PC-3 (cell line): ENCODE measurements at regions not wholly inside any gene's neighbourhood (a gene's known extent, or its start where the extent isn't known, plus 50 kb on each side); places are given as distances from the start of the nearest gene placed in this dataset.

Source experiments
- ATAC-seq: fragments of 200-7000 bp; cut with Tn5 transposase; 2 replicates; pipeline ENCODE4 v1.9.1; 2020; ENCODE audit warnings: mild to moderate bottlenecking, moderate library complexity
- BruUV-seq: library from RNA; stranded (reverse); fragments of 400-500 nt; replicated peaks from 2 replicates; lab custom pipeline; 2021; lab: Mats Ljungman, UMichigan
- CTCF ChIA-PET: fragments of 300-600 bp; sonication (Branson Sonifier 250); formaldehyde crosslinking; loops from one replicate; lab custom pipeline; 2022; ENCODE audit warnings: antibody characterized with exemption; lab: Charles Lee
- POLR2A ChIA-PET: fragments of 300-600 bp; sonication (Branson Sonifier 250); formaldehyde crosslinking; loops from one replicate; lab custom pipeline; 2022; ENCODE audit warnings: antibody characterized with exemption; ENCODE audit not compliant: unreplicated experiment; lab: Charles Lee
- DNase-seq: peaks from one replicate; pipeline ENCODE4 v3.0.0-alpha.2; 2015
- H2AFZ ChIP-seq: fragments of 300-600 bp; sonication (generic); 2 replicates; pipeline ENCODE4 v1.6.0; 2016; ENCODE audit warnings: antibody characterized with exemption, low read length
- H3F3A ChIP-seq: fragments of 300-600 bp; sonication (generic); one replicate; pipeline ENCODE4 v1.6.0; 2017; ENCODE audit warnings: antibody characterized with exemption, low read length, control low read depth, mild to moderate bottlenecking; ENCODE audit not compliant: unreplicated experiment
- H3K27ac ChIP-seq: fragments of 300-600 bp; sonication (generic); 2 replicates; pipeline ENCODE4 v1.5.1; 2016; ENCODE audit warnings: mild to moderate bottlenecking, low read length
- H3K27me3 ChIP-seq: fragments of 300-600 bp; sonication (generic); 2 replicates; pipeline ENCODE4 v1.6.1; 2016; ENCODE audit warnings: low read length, mixed read lengths
- H3K36me3 ChIP-seq: fragments of 300-600 bp; sonication (generic); 2 replicates; pipeline ENCODE4 v1.6.1; 2016; ENCODE audit warnings: low read depth, mixed run types, low read length, mixed read lengths
- H3K4me1 ChIP-seq: fragments of 300-600 bp; sonication (generic); 2 replicates; pipeline ENCODE4 v1.5.1; 2016; ENCODE audit warnings: low read length; ENCODE audit not compliant: insufficient read depth
- H3K4me2 ChIP-seq: fragments of 300-600 bp; sonication (generic); 2 replicates; pipeline ENCODE4 v1.6.0; 2016; ENCODE audit warnings: low read length
- H3K4me3 ChIP-seq: fragments of 300-600 bp; sonication (generic); 2 replicates; pipeline ENCODE4 v1.5.1; 2016; ENCODE audit warnings: mild to moderate bottlenecking, low read length, mixed read lengths
- H3K79me2 ChIP-seq: fragments of 300-600 bp; sonication (generic); 2 replicates; pipeline ENCODE4 v1.6.1; 2017; ENCODE audit warnings: low read length, mixed read lengths
- H3K9ac ChIP-seq: fragments of 300-600 bp; sonication (generic); 2 replicates; pipeline ENCODE4 v1.6.0; 2016; ENCODE audit warnings: mild to moderate bottlenecking, low read length
- H3K9me2 ChIP-seq: fragments of 300-600 bp; sonication (generic); replicated peaks from 2 replicates; pipeline ENCODE4 v1.6.1; 2016; ENCODE audit warnings: mixed run types, low read length, mixed read lengths
- H3K9me3 ChIP-seq: fragments of 300-600 bp; sonication (generic); 2 replicates; pipeline ENCODE4 v1.6.1; 2016; ENCODE audit warnings: low read length, mixed read lengths
- H4K20me1 ChIP-seq: fragments of 300-600 bp; sonication (generic); 2 replicates; pipeline ENCODE4 v1.6.1; 2016; ENCODE audit warnings: low read length, mixed read lengths
- EZH2 ChIP-seq: fragments of 300-600 bp; sonication (generic); IDR thresholded peaks from one replicate; pipeline ENCODE4 v1.6.1; 2017; ENCODE audit warnings: antibody characterized with exemption, mild to moderate bottlenecking, low read length; ENCODE audit not compliant: unreplicated experiment
- EZH2phosphoT487 ChIP-seq: fragments of 300-600 bp; sonication (generic); IDR thresholded peaks from 2 replicates; pipeline ENCODE4 v1.6.1; 2018; ENCODE audit warnings: mild to moderate bottlenecking, antibody characterized with exemption, low read length, borderline replicate concordance
- intact Hi-C: fragments of 100-400 bp; cut with micrococcal nuclease; formaldehyde crosslinking; loops from 2 replicates; pipeline ENCODE4 v1.9.0; 2023
- TF ChIP-seq, protein P1 (sequence below): fragments of 300-600 bp; sonication (generic); conservative IDR thresholded peaks from 2 replicates; pipeline ENCODE4 v1.5.1; 2017; ENCODE audit warnings: antibody characterized with exemption, low read depth, mild to moderate bottlenecking, low read length

DNA sequence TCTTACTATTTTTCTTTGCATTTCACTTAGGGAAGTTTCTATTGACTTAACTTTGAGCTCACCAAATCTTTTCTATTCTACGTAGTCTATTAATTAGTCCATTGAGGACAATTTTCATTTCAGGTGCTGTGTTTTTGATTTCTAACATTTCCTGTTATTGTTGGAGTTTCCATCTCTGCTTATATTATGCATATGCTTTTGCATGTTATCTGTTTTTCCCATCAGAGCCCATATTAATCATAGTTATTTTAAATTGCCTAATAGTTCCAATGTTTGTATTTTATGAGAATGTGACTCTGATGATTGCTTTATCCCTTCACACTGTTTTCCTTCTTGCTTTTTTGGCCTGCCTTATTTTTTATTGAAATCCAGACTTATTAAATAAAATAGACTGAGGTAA lies 414.5 kb upstream of the OPRM1 start:
- no peaks in the 10 kb centered on the region for H4K20me1 ChIP-seq
- H3K4me2 ChIP-seq = no peak overlapping the region
- no peak for ATAC-seq
- H3K27ac ChIP-seq = no peak overlapping the region
- BruUV-seq = no TSS peak
- no peaks in the 10 kb centered on the region for H3K79me2 ChIP-seq
- POLR2A ChIA-PET = no interaction called here
- no peaks in the 10 kb centered on the region for H3K36me3 ChIP-seq
- H3K9ac ChIP-seq = no peak overlapping the region
- no peaks in the 10 kb centered on the region for H3K9me3 ChIP-seq
- H3K4me1 ChIP-seq = no peaks in the 10 kb centered on the region
- H3F3A ChIP-seq = no peaks in the 10 kb centered on the region
- TF ChIP-seq, protein P1, sequence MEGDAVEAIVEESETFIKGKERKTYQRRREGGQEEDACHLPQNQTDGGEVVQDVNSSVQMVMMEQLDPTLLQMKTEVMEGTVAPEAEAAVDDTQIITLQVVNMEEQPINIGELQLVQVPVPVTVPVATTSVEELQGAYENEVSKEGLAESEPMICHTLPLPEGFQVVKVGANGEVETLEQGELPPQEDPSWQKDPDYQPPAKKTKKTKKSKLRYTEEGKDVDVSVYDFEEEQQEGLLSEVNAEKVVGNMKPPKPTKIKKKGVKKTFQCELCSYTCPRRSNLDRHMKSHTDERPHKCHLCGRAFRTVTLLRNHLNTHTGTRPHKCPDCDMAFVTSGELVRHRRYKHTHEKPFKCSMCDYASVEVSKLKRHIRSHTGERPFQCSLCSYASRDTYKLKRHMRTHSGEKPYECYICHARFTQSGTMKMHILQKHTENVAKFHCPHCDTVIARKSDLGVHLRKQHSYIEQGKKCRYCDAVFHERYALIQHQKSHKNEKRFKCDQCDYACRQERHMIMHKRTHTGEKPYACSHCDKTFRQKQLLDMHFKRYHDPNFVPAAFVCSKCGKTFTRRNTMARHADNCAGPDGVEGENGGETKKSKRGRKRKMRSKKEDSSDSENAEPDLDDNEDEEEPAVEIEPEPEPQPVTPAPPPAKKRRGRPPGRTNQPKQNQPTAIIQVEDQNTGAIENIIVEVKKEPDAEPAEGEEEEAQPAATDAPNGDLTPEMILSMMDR = no peak
- TF ChIP-seq EZH2 (no peak), EZH2phosphoT487 (no peak)
- intact Hi-C loops = no loop called here
- H2AFZ ChIP-seq = no peak overlapping the region
- DNase-seq = no peak
- peaks cover 72% of the 10 kb centered on the region for H3K27me3 ChIP-seq
- H3K9me2 ChIP-seq = no peaks in the 10 kb centered on the region
- H3K4me3 ChIP-seq = no peak overlapping the region
- CTCF ChIA-PET = no interaction called here

DNA sequence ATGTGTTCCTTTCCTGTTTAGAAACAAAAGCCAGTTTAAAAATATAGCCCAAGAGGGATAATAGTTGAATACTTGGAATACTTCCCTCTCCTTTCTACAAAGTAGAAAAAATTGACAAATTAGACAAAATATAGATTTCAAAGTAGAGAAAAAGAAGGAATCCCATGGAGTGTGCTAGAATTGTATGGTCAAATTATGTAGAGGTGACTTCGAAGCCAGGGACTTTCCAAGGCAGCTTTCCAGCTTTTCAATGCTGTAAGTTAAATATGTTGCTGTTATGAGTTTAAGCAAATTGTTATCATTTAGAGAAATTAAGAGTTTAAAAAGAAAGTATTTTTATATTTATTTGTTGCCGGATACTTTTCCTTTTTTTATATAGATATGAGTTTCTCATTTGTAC lies 415.5 kb upstream of the OPRM1 start:
- BruUV-seq = no TSS peak
- DNase-seq (no peak), ATAC-seq (no peak)
- TF ChIP-seq EZH2phosphoT487 (no peak), EZH2 (no peak)
- TF ChIP-seq, protein P1 = no peak
- intact Hi-C loops = no loop called here
- no peaks in the 10 kb centered on the region for H3K9me3 ChIP-seq
- no peak overlapping the region for H3K9ac ChIP-seq
- H3K27ac ChIP-seq = no peak overlapping the region
- H3K4me1 ChIP-seq = no peaks in the 10 kb centered on the region
- no peaks in the 10 kb centered on the region for H3K36me3 ChIP-seq
- no peaks in the 10 kb centered on the region for H3K9me2 ChIP-seq
- CTCF ChIA-PET = no interaction called here
- H4K20me1 ChIP-seq = no peaks in the 10 kb centered on the region
- H3K27me3 ChIP-seq = peaks cover 74% of the 10 kb centered on the region
- POLR2A ChIA-PET = interaction anchor here (0.5 kb wide), 1 partner anchor 1675 kb away, joined by 3 read pairs; no protein-coding TSS in a partner anchor
- no peak overlapping the region for H3K4me3 ChIP-seq
- H3K4me2 ChIP-seq = no peak overlapping the region
- no peaks in the 10 kb centered on the region for H3F3A ChIP-seq
- no peaks in the 10 kb centered on the region for H3K79me2 ChIP-seq
- H2AFZ ChIP-seq = no peak overlapping the region

GRCh38 chr6:153621491-153621890 lies 417.5 kb upstream of the OPRM1 start:
- no peak overlapping the region for H3K27ac ChIP-seq
- H2AFZ ChIP-seq = no peak overlapping the region
- DNase-seq = no peak
- no peak overlapping the region for H3K4me3 ChIP-seq
- no peaks in the 10 kb centered on the region for H3F3A ChIP-seq
- H3K79me2 ChIP-seq = no peaks in the 10 kb centered on the region
- BruUV-seq = no TSS peak
- POLR2A ChIA-PET = no interaction called here
- CTCF ChIA-PET = no interaction called here
- peaks cover 68% of the 10 kb centered on the region for H3K27me3 ChIP-seq
- H3K9ac ChIP-seq = no peak overlapping the region
- no peak overlapping the region for H3K4me2 ChIP-seq
- H3K9me2 ChIP-seq = no peaks in the 10 kb centered on the region
- intact Hi-C loops = no loop called here
- no peaks in the 10 kb centered on the region for H3K4me1 ChIP-seq
- no peaks in the 10 kb centered on the region for H4K20me1 ChIP-seq
- no peaks in the 10 kb centered on the region for H3K9me3 ChIP-seq
- ATAC-seq = no peak
- H3K36me3 ChIP-seq = no peaks in the 10 kb centered on the region
- TF ChIP-seq EZH2phosphoT487 (no peak), EZH2 (no peak)
- TF ChIP-seq, protein P1 = no peak
